NCI-H1694 treated with DMSO at 0.1 percent for 48 hours (cell line): ENCODE measurements at regions not wholly inside any gene's neighbourhood (a gene's known extent, or its start where the extent isn't known, plus 50 kb on each side); places are given as distances from the start of the nearest gene placed in this dataset.

Source experiments
- DNase-seq: peaks from one replicate; lab custom pipeline; 2025; lab: John Stamatoyannopoulos, UW

DNA sequence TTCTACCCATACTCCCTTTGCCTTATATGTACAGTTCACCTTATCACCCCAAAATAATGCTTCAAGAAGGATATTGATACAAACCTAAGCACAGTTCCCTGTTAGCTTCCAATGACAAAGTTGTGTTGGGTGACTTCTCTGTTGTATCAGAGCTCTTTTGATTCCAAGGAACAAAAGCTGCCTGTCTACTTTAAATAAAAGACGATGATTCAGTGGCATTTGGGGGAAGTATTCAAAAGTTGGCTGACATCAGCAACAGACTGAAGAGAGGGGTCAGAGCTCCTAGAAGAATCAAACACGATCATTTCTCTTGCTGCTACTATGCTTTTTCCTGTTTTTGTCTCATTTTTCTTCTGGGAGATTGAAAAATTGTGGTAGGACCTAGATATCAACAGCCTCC, 69.4 kb upstream of the CA10 start:
- no peak for DNase-seq

DNA sequence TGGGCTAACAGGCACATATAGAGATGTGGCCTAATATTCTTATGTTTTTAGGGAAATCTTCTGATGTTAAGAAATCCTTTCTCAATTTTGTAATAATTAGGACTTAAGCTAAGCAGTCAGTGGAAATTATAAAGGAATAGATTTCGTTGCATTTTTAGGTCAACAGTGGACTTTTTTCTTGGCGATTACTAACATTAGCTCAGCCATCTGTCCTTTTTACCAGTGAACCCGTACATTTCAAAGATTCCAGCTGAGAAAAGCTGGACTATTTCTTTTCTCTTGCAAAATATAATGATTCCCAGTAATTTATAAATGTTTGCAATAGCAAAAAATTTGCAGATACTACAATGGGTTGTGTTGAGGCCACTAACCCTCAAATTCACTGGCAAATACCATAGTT, 54.9 kb upstream of the CA10 start:
- DNase-seq = no peak

DNA sequence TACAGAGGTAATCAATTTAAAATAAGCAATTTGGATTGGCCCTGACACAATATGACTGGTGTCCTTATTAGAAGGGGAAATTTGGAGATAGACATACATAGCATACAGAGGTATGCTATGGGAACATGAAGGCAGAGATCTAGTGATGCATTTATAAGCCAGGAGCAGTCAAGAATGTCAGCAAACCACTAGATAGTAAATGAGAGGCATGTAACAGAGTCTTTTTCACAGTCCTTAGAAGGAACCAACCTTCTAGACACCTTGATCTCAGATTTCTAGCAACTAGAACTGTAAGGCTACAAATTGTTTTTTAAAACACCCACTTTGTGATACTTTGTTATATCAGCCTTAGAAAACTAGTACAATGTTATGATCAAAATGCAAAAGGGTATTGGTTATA, 54.3 kb upstream of the CA10 start:
- DNase-seq = no peak

DNA sequence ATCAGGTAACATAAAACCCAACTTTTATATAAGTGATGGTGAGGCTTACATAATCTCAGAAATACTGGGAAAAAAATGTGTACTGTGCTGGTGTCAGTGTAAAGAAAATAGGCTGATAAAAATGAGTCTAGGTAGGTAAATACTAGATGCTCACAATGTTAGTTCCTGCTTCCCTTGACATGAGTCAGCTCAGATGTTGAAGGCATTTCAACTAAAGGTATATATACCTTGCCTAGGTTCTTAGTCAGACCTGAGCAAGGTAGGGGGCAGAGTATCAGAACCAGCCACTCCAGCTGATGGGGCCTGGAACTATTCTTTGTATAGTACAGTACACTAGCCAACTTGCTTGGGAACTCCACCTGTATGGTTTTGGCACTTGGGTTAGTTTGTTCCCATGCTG, 51.0 kb upstream of the CA10 start:
- no peak for DNase-seq
